ENCODE measurements at regions not wholly inside any gene's neighbourhood (a gene's known extent, or its start where the extent isn't known, plus 50 kb on each side); places are given as distances from the start of the nearest gene placed in this dataset.

DNA sequence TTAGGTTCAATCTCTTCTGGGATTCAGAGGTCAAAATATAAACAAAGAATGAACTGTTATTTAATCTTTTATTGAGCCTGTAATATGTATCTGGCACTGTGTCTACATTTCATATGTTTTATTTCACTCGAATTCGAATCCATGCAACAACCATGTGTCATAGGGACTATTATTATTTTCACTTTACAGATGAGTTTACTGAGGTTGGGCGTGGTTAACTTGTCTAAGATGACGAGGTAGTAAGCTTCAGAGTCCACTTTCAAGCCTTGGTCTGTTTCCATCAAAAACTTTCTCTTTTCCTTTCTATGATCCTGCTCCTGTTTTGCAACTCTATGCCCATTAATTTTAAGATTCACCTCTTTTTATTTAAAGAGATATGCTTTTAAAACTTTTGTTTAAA lies 55.2 kb upstream of the DMAC1 start:
- TF ChIP-seq POLR2AphosphoS5 (IDR thresholded peaks at IDR 0.05; ENCODE audit: borderline replicate concordance, low read depth, low read length) = no peak
- no peak for TF ChIP-seq EZH2 (IDR thresholded peaks at IDR 0.05)
- no peak for TF ChIP-seq FOXP2 (optimal IDR thresholded peaks at IDR 0.05; ENCODE audit: control extremely low read depth, extremely low read length, insufficient read depth)
